ENCODE measurements at regions not wholly inside any gene's neighbourhood (a gene's known extent, or its start where the extent isn't known, plus 50 kb on each side); places are given as distances from the start of the nearest gene placed in this dataset.

DNA sequence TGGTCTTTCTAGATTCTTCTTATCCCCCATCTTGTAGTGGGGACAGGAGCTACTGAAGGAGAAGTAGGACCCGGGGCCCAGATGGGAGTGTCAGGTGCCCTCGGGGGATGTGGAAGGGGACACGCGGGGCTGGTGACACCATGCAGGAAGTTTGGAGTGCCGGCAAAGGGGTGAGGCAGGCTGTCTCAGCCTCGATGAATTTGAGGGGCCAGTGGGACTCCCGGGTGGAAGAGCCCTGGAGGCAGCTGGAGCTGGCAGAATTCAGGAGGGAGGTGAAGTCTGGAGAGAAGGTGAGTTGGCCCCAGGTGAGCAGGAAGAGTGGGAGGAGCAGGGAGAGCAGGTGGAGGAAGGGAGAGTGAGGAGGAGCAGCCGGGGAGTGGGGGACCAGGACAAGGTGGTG lies 101.7 kb downstream of the CPZ start:
- Mint-ChIP-seq H3K4me3 (no peak overlapping the region), H3K9me3 (peaks cover 0 to 2% (median 0%) of the 10 kb centered on the region in 7 donors), H3K27me3 (ENCODE audit: low read depth in 3 of 3) (peaks cover 3 to 10% (median 9%) of the 10 kb centered on the region in 3 donors), H3K4me1 (no peaks in the 10 kb centered on the region), H3K36me3 (no peaks in the 10 kb centered on the region), H3K27ac (no peak overlapping the region)
- Histone ChIP-seq H3K27me3 (ENCODE audit: control insufficient read depth in 2 of 2, insufficient read depth in 2 of 2, low read length in 2 of 2) (no peaks in the 10 kb centered on the region), H3K9ac (ENCODE audit: insufficient read depth, low read length, poor library complexity, severe bottlenecking) (no peak overlapping the region), H3K79me2 (ENCODE audit: insufficient read depth, low read length) (no peaks in the 10 kb centered on the region), H4K20me1 (ENCODE audit: insufficient read depth, low read length) (no peaks in the 10 kb centered on the region), H3K9me3 (replicated peaks in 1 of 2; ENCODE audit: control insufficient read depth in 1 of 2, insufficient read depth in 1 of 2, low read length in 2 of 2) (no peaks in the 10 kb centered on the region), H3K36me3 (replicated peaks in 1 of 2; ENCODE audit: control insufficient read depth in 1 of 2, insufficient read depth in 2 of 2, low read length in 2 of 2) (no peaks in the 10 kb centered on the region), H3K4me1 (ENCODE audit: control insufficient read depth in 1 of 2, insufficient read depth in 2 of 2, low read length in 2 of 2) (no peaks in the 10 kb centered on the region), H3K27ac (ENCODE audit: low read depth in 1 of 2, low read length in 2 of 2) (no peak overlapping the region), H3K4me2 (replicated peaks; ENCODE audit: extremely low read depth, low read length, poor library complexity, severe bottlenecking) (no peak overlapping the region), H3K4me3 (replicated peaks in 1 of 3; ENCODE audit: low read depth in 2 of 3, low read length in 3 of 3) (no peak overlapping the region), H2AFZ (ENCODE audit: insufficient read depth, low read depth, low read length, poor library complexity, severe bottlenecking) (no peak overlapping the region)
- no peak for DNase-seq
- 75% methylated on average over 6 of the region's 8 CpGs for WGBS (ENCODE audit: insufficient coverage)
- TF ChIP-seq, protein P1, sequence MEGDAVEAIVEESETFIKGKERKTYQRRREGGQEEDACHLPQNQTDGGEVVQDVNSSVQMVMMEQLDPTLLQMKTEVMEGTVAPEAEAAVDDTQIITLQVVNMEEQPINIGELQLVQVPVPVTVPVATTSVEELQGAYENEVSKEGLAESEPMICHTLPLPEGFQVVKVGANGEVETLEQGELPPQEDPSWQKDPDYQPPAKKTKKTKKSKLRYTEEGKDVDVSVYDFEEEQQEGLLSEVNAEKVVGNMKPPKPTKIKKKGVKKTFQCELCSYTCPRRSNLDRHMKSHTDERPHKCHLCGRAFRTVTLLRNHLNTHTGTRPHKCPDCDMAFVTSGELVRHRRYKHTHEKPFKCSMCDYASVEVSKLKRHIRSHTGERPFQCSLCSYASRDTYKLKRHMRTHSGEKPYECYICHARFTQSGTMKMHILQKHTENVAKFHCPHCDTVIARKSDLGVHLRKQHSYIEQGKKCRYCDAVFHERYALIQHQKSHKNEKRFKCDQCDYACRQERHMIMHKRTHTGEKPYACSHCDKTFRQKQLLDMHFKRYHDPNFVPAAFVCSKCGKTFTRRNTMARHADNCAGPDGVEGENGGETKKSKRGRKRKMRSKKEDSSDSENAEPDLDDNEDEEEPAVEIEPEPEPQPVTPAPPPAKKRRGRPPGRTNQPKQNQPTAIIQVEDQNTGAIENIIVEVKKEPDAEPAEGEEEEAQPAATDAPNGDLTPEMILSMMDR (IDR thresholded peaks at IDR 0.05): no peak
- intact Hi-C loops (cut with micrococcal nuclease): no loop called here

GRCh38 chr4:8691151-8691775 lies 98.7 kb downstream of the CPZ start:
- Mint-ChIP-seq H3K9me3 (peaks cover 0 to 3% (median 0%) of the 10 kb centered on the region in 7 donors), H3K27me3 (ENCODE audit: low read depth in 3 of 3) (peaks cover 15 to 17% (median 15%) of the 10 kb centered on the region in 3 donors), H3K27ac (no peak overlapping the region), H3K4me3 (no peak overlapping the region), H3K36me3 (no peaks in the 10 kb centered on the region), H3K4me1 (no peaks in the 10 kb centered on the region)
- no peaks in the 10 kb centered on the region for H3K9me3 ChIP-seq (replicated peaks in 1 of 2; ENCODE audit: control insufficient read depth in 1 of 2, insufficient read depth in 1 of 2, low read length in 2 of 2)
- H3K27me3 ChIP-seq (ENCODE audit: control insufficient read depth in 2 of 2, insufficient read depth in 2 of 2, low read length in 2 of 2): no peaks in the 10 kb centered on the region
- DNase-seq: no peak
- H3K79me2 ChIP-seq (ENCODE audit: insufficient read depth, low read length): no peaks in the 10 kb centered on the region
- H3K4me1 ChIP-seq (ENCODE audit: control insufficient read depth in 1 of 2, insufficient read depth in 2 of 2, low read length in 2 of 2): no peaks in the 10 kb centered on the region
- no peak overlapping the region for H3K4me2 ChIP-seq (replicated peaks; ENCODE audit: extremely low read depth, low read length, poor library complexity, severe bottlenecking)
- H3K27ac ChIP-seq (ENCODE audit: low read depth in 1 of 2, low read length in 2 of 2): no peak overlapping the region
- no peaks in the 10 kb centered on the region for H3K36me3 ChIP-seq (replicated peaks in 1 of 2; ENCODE audit: control insufficient read depth in 1 of 2, insufficient read depth in 2 of 2, low read length in 2 of 2)
- WGBS (ENCODE audit: insufficient coverage): 92% methylated on average over 20 of the region's 27 CpGs
- TF ChIP-seq, protein P1 (IDR thresholded peaks at IDR 0.05): no peak
- intact Hi-C loops (cut with micrococcal nuclease): no loop called here
- no peak overlapping the region for H2AFZ ChIP-seq (ENCODE audit: insufficient read depth, low read depth, low read length, poor library complexity, severe bottlenecking)
- no peaks in the 10 kb centered on the region for H4K20me1 ChIP-seq (ENCODE audit: insufficient read depth, low read length)
- no peak overlapping the region for H3K9ac ChIP-seq (ENCODE audit: insufficient read depth, low read length, poor library complexity, severe bottlenecking)
- H3K4me3 ChIP-seq (replicated peaks in 1 of 3; ENCODE audit: low read depth in 2 of 3, low read length in 3 of 3): no peak overlapping the region
